CD14-positive monocyte (primary cell): ENCODE measurements at regions not wholly inside any gene's neighbourhood (a gene's known extent, or its start where the extent isn't known, plus 50 kb on each side); places are given as distances from the start of the nearest gene placed in this dataset.

Experiments used
- DNase-seq, 3 donors: peaks; one replicate each; pipeline ENCODE4 v3.0.0-alpha.2; 2011 to 2022
- H2AFZ ChIP-seq: 2 replicates; pipeline ENCODE4 v1.6.0; 2012; ENCODE audit warnings: mild to moderate bottlenecking, low read depth, low read length, inconsistent platforms; ENCODE audit not compliant: insufficient read depth, poor library complexity, severe bottlenecking
- H3K27ac ChIP-seq, 2 donors: 1 replicate in 1 of 2; 2 replicates in 1 of 2; pipeline ENCODE4 v1.5.1; 2012 to 2013; ENCODE audit warnings: low read length in 2 of 2, control low read depth in 1 of 2, inconsistent platforms in 1 of 2, low read depth in 1 of 2, mild to moderate bottlenecking in 1 of 2
- H3K27me3 ChIP-seq, 2 donors: one replicate each; pipeline versions ENCODE4 v1.6.0 to v1.6.1; 2011 to 2013; ENCODE audit warnings: low read length in 2 of 2; ENCODE audit not compliant: control insufficient read depth in 2 of 2, insufficient read depth in 2 of 2
- H3K36me3 ChIP-seq, 2 donors: replicated peaks in 1 of 2; 1 replicate in 1 of 2; 2 replicates in 1 of 2; pipeline versions ENCODE4 v1.5.1 to v1.6.1; 2012 to 2013; ENCODE audit warnings: low read length in 2 of 2, control low read depth in 1 of 2, inconsistent platforms in 1 of 2, mild to moderate bottlenecking in 1 of 2; ENCODE audit not compliant: insufficient read depth in 2 of 2, control insufficient read depth in 1 of 2
- H3K4me1 ChIP-seq, 2 donors: 1 replicate in 1 of 2; 2 replicates in 1 of 2; pipeline versions ENCODE4 v1.5.1 to v1.6.1; 2012 to 2013; ENCODE audit warnings: low read length in 2 of 2, control low read depth in 1 of 2, inconsistent platforms in 1 of 2, mild to moderate bottlenecking in 1 of 2, moderate library complexity in 1 of 2; ENCODE audit not compliant: insufficient read depth in 2 of 2, control insufficient read depth in 1 of 2
- H3K4me2 ChIP-seq: replicated peaks from 2 replicates; pipeline ENCODE3; 2012; ENCODE audit warnings: low read length, moderate library complexity, mild to moderate bottlenecking; ENCODE audit not compliant: poor library complexity, severe bottlenecking; ENCODE audit errors: extremely low read depth
- H3K4me3 ChIP-seq, 3 experiments: fragments of 200-600 bp in 1 of 3; sonication (generic) in 1 of 3; replicated peaks in 1 of 3; 1 replicate in 2 of 3; 2 replicates in 1 of 3; pipeline ENCODE4 v1.5.1; 2011 to 2013; ENCODE audit warnings: low read length in 3 of 3, mild to moderate bottlenecking in 3 of 3, control low read depth in 2 of 3, low read depth in 2 of 3, inconsistent platforms in 1 of 3, moderate library complexity in 1 of 3
- H3K79me2 ChIP-seq: 2 replicates; pipeline ENCODE4 v1.6.0; 2012; ENCODE audit warnings: mild to moderate bottlenecking, control low read depth, inconsistent platforms, low read length, moderate library complexity; ENCODE audit not compliant: insufficient read depth
- H3K9ac ChIP-seq: 2 replicates; pipeline ENCODE4 v1.6.0; 2017; ENCODE audit warnings: low read length, mild to moderate bottlenecking; ENCODE audit not compliant: insufficient read depth, poor library complexity, severe bottlenecking
- H3K9me3 ChIP-seq, 2 donors: replicated peaks in 1 of 2; 1 replicate in 1 of 2; 2 replicates in 1 of 2; pipeline versions ENCODE4 v1.5.1 to v1.6.1; 2012 to 2013; ENCODE audit warnings: low read length in 2 of 2, control low read depth in 1 of 2; ENCODE audit not compliant: control insufficient read depth in 1 of 2, insufficient read depth in 1 of 2
- H4K20me1 ChIP-seq: 2 replicates; pipeline ENCODE4 v1.6.0; 2012; ENCODE audit warnings: mild to moderate bottlenecking, low read length, control low read depth, moderate library complexity; ENCODE audit not compliant: insufficient read depth
- H3K27ac Mint-ChIP-seq, 7 donors: one replicate each; pipeline ENCODE4 v1.8.0; 2020; ENCODE audit warnings: mild to moderate bottlenecking in 7 of 7, mixed read lengths in 7 of 7, moderate library complexity in 6 of 7, inconsistent platforms in 2 of 7
- H3K27me3 Mint-ChIP-seq, 3 donors: one replicate each; pipeline ENCODE4 v1.8.0; 2021 to 2022; ENCODE audit warnings: low read depth in 3 of 3, mild to moderate bottlenecking in 3 of 3, mixed read lengths in 3 of 3, moderate library complexity in 3 of 3, inconsistent platforms in 1 of 3
- H3K36me3 Mint-ChIP-seq, 2 donors: one replicate each; pipeline ENCODE4 v1.8.0; 2020; ENCODE audit warnings: mixed read lengths in 2 of 2, inconsistent platforms in 1 of 2, mild to moderate bottlenecking in 1 of 2
- H3K4me1 Mint-ChIP-seq: one replicate; pipeline ENCODE4 v1.8.0; 2020; ENCODE audit warnings: mild to moderate bottlenecking, mixed read lengths
- H3K4me3 Mint-ChIP-seq, 2 donors: one replicate each; pipeline ENCODE4 v1.8.0; 2020; ENCODE audit warnings: mild to moderate bottlenecking in 2 of 2, mixed read lengths in 2 of 2, moderate library complexity in 1 of 2
- H3K9me3 Mint-ChIP-seq, 7 donors: one replicate each; pipeline ENCODE4 v1.8.0; 2020 to 2022; ENCODE audit warnings: mixed read lengths in 7 of 7, mild to moderate bottlenecking in 6 of 7, moderate library complexity in 6 of 7, inconsistent platforms in 2 of 7
- WGBS: methylation state at CpG from one replicate; pipeline ENCODE4 v1.1.5; 2013; ENCODE audit warnings: missing lambda C conversion rate; ENCODE audit not compliant: insufficient coverage; 5-methylcytosine and 5-hydroxymethylcytosine counted together
- intact Hi-C, 2 donors: fragments of 100-400 bp; cut with micrococcal nuclease; formaldehyde crosslinking; loops; one replicate each; pipeline versions ENCODE4 v1.15.0 to v1.15.1; 2023
- TF ChIP-seq, protein P1 (sequence below): fragments of 200-600 bp; IDR thresholded peaks from one replicate; pipeline ENCODE4 v1.8.0; 2022; ENCODE audit warnings: antibody characterized with exemption, mild to moderate bottlenecking

GRCh38 chr20:55782224-55782911, 223.0 kb downstream of the CBLN4 start:
- Histone ChIP-seq H3K4me1 (no peaks in the 10 kb centered on the region), H3K9me3 (peaks cover 7 to 10% of the 10 kb centered on the region in 2 donors)

DNA sequence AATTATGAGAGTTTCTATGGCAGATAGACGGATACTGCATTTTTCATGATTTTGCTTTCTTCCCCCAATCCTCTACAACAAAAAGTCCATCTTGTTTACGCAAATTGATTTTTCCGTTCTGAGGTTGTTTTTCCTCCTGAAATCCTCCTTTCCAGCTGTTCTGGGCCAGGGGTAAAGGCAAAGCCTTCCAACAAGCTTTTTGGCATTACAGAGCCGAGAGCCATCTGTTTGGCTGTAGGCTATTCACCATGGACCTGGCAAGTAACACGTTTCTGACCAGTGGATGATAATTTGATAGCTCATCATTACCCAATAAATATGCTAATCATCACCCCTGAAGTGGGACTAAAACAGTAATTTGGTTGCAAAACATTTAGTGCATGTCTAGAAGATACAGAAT, 226.5 kb downstream of the CBLN4 start:
- H3K27me3 Mint-ChIP-seq, result no peaks in the 10 kb centered on the region
- no peak overlapping the region for H3K9ac ChIP-seq
- H3K36me3 Mint-ChIP-seq, result no peaks in the 10 kb centered on the region
- no peaks in the 10 kb centered on the region for H4K20me1 ChIP-seq
- H3K27ac Mint-ChIP-seq, result no peak overlapping the region
- H3K4me3 Mint-ChIP-seq, result no peak overlapping the region
- H3K4me2 ChIP-seq, result no peak overlapping the region
- DNase-seq, result no peak
- intact Hi-C loops, result no loop called here
- no peaks in the 10 kb centered on the region for H3K27me3 ChIP-seq
- H3K4me1 ChIP-seq, result no peaks in the 10 kb centered on the region
- H3K4me3 ChIP-seq, result no peak overlapping the region
- no peaks in the 10 kb centered on the region for H3K4me1 Mint-ChIP-seq
- H3K36me3 ChIP-seq, result no peaks in the 10 kb centered on the region
- 100% methylated on average over 2 of the region's 5 CpGs for WGBS
- H3K27ac ChIP-seq, result no peak overlapping the region
- H3K79me2 ChIP-seq, result no peaks in the 10 kb centered on the region
- no peak overlapping the region for H2AFZ ChIP-seq
- TF ChIP-seq, protein P1, sequence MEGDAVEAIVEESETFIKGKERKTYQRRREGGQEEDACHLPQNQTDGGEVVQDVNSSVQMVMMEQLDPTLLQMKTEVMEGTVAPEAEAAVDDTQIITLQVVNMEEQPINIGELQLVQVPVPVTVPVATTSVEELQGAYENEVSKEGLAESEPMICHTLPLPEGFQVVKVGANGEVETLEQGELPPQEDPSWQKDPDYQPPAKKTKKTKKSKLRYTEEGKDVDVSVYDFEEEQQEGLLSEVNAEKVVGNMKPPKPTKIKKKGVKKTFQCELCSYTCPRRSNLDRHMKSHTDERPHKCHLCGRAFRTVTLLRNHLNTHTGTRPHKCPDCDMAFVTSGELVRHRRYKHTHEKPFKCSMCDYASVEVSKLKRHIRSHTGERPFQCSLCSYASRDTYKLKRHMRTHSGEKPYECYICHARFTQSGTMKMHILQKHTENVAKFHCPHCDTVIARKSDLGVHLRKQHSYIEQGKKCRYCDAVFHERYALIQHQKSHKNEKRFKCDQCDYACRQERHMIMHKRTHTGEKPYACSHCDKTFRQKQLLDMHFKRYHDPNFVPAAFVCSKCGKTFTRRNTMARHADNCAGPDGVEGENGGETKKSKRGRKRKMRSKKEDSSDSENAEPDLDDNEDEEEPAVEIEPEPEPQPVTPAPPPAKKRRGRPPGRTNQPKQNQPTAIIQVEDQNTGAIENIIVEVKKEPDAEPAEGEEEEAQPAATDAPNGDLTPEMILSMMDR, result no peak
- H3K9me3 Mint-ChIP-seq, result peaks cover 0 to 8% (median 4%) of the 10 kb centered on the region in 7 donors
- H3K9me3 ChIP-seq, result peaks cover 0 to 4% of the 10 kb centered on the region in 2 donors

More at GRCh38 chr20:55782224-55782911, 223.0 kb downstream of the CBLN4 start:
- Histone ChIP-seq H3K4me2 (no peak overlapping the region), H4K20me1 (no peaks in the 10 kb centered on the region), H3K27me3 (no peaks in the 10 kb centered on the region), H3K4me3 (no peak overlapping the region), H3K27ac (no peak overlapping the region), H3K9ac (no peak overlapping the region), H3K79me2 (no peaks in the 10 kb centered on the region), H3K36me3 (no peaks in the 10 kb centered on the region), H2AFZ (no peak overlapping the region)
- no peaks in the 10 kb centered on the region for H3K36me3 Mint-ChIP-seq
- no peak for DNase-seq
- H3K27me3 Mint-ChIP-seq, result no peaks in the 10 kb centered on the region
- H3K4me1 Mint-ChIP-seq, result no peaks in the 10 kb centered on the region
- 89% methylated on average over 1 of the region's 5 CpGs for WGBS
- H3K4me3 Mint-ChIP-seq, result no peak overlapping the region
- intact Hi-C loops, result no loop called here
- peaks cover 0 to 11% (median 8%) of the 10 kb centered on the region in 7 donors for H3K9me3 Mint-ChIP-seq
- no peak overlapping the region for H3K27ac Mint-ChIP-seq
- TF ChIP-seq, protein P1, result no peak
